GM12878 (cell line): ENCODE measurements at regions not wholly inside any gene's neighbourhood (a gene's known extent, or its start where the extent isn't known, plus 50 kb on each side); places are given as distances from the start of the nearest gene placed in this dataset.

ENCODE experiments used
- ATAC-seq: fragments of 200-7000 bp; cut with Tn5 transposase; 3 replicates; pipeline ENCODE4 v1.9.1; 2020; ENCODE audit warnings: mild to moderate bottlenecking, moderate library complexity
- BruUV-seq: library from RNA; stranded (reverse); fragments of 400-500 nt; replicated peaks from 2 replicates; lab custom pipeline; 2021; lab: Mats Ljungman, UMichigan
- CTCF ChIA-PET: fragments of 300-600 bp; sonication (Branson Sonifier 250); formaldehyde crosslinking; extraction: SDS; loops from one replicate; lab custom pipeline; 2021; ENCODE audit warnings: inconsistent platforms; lab: Yijun Ruan, JAX
- POLR2A ChIA-PET: fragments of 350-600 bp; formaldehyde crosslinking; extraction: SDS; loops from one replicate; lab custom pipeline; 2021; ENCODE audit warnings: inconsistent platforms; lab: Charles Lee
- RAD21 ChIA-PET: fragments of 300-600 bp; sonication (Branson Sonifier 250); formaldehyde crosslinking; loops from one replicate; lab custom pipeline; 2023; ENCODE audit warnings: antibody characterized with exemption; ENCODE audit not compliant: unreplicated experiment; lab: Charles Lee
- SMC1A ChIA-PET: fragments of 300-600 bp; sonication (Branson Sonifier 250); formaldehyde crosslinking; loops from one replicate; lab custom pipeline; 2023; ENCODE audit not compliant: unreplicated experiment, uncharacterized antibody; lab: Charles Lee
- DNase-seq: peaks from one replicate; pipeline ENCODE4 v3.0.0-alpha.2; 2011; ENCODE audit warnings: low read depth, low spot score
- FAIRE-seq: peaks from 3 replicates; lab custom pipeline; 2011; peaks lifted over from hg19 to GRCh38; lab: Jason Lieb, UNC
- H2AFZ ChIP-seq: 2 replicates; pipeline ENCODE4 v1.6.0; 2011; ENCODE audit warnings: low read depth, low read length, control low read depth; ENCODE audit not compliant: control insufficient read depth
- H3K27ac ChIP-seq: 2 replicates; pipeline ENCODE4 v1.5.1; 2011; ENCODE audit warnings: control low read depth; ENCODE audit not compliant: control insufficient read depth, insufficient read depth
- H3K27me3 ChIP-seq, 2 experiments: replicated peaks in 1 of 2; 2 replicates each; pipeline versions ENCODE4 v1.6.0 to v1.6.1; 2011; ENCODE audit warnings: low read length in 1 of 2; ENCODE audit not compliant: control insufficient read depth in 2 of 2, insufficient read depth in 2 of 2
- H3K36me3 ChIP-seq, 2 experiments: 2 replicates each; pipeline ENCODE4 v1.5.1; 2011; ENCODE audit warnings: low read length in 1 of 2; ENCODE audit not compliant: control insufficient read depth in 2 of 2, insufficient read depth in 2 of 2
- H3K4me1 ChIP-seq: 2 replicates; pipeline ENCODE4 v1.6.1; 2011; ENCODE audit warnings: mild to moderate bottlenecking, low read length, moderate library complexity, mixed read lengths; ENCODE audit not compliant: control insufficient read depth, insufficient read depth
- H3K4me2 ChIP-seq: 2 replicates; pipeline ENCODE4 v1.6.0; 2011; ENCODE audit warnings: control low read depth; ENCODE audit not compliant: control insufficient read depth, insufficient read depth
- H3K4me3 ChIP-seq: fragments of 200-600 bp; sonication (generic); 2 replicates; pipeline ENCODE4 v1.5.1; 2016
- H3K79me2 ChIP-seq: 2 replicates; pipeline ENCODE4 v1.6.0; 2011; ENCODE audit warnings: low read length; ENCODE audit not compliant: control insufficient read depth, insufficient read depth
- H3K9ac ChIP-seq: 2 replicates; pipeline ENCODE4 v1.8.0; 2011; ENCODE audit warnings: low read length, control low read depth, mixed read lengths; ENCODE audit not compliant: control insufficient read depth, insufficient read depth
- H3K9me3 ChIP-seq: replicated peaks from 3 replicates; pipeline ENCODE4 v1.5.1; 2011; ENCODE audit warnings: mild to moderate bottlenecking, low read length; ENCODE audit not compliant: control insufficient read depth, insufficient read depth
- H4K20me1 ChIP-seq: 2 replicates; pipeline ENCODE4 v1.6.0; 2011; ENCODE audit not compliant: control insufficient read depth, insufficient read depth
- IKZF2 ChIP-seq, 2 experiments: fragments of 450-650 bp; IDR thresholded peaks; 2 replicates each; pipeline ENCODE4 v1.6.1; 2017; ENCODE audit warnings: mild to moderate bottlenecking in 2 of 2, moderate library complexity in 2 of 2
- MTA2 ChIP-seq: fragments of 450-650 bp; IDR thresholded peaks from 2 replicates; pipeline ENCODE4 v1.6.1; 2016; ENCODE audit warnings: low read depth, mild to moderate bottlenecking, moderate library complexity
- REST ChIP-seq: IDR thresholded peaks from 2 replicates; pipeline ENCODE4 v1.6.1; 2012; ENCODE audit warnings: mild to moderate bottlenecking, low read depth, low read length
- ZBED1 ChIP-seq: IDR thresholded peaks from 2 replicates; pipeline ENCODE4 v1.6.1; 2016; ENCODE audit warnings: borderline replicate concordance
- ZNF592 ChIP-seq: fragments of 450-650 bp; IDR thresholded peaks from 2 replicates; pipeline ENCODE4 v1.6.1; 2017; ENCODE audit warnings: mild to moderate bottlenecking, moderate library complexity
- WGBS: methylation state at CpG from one replicate; pipeline ENCODE4 v1.1.6; 2016; ENCODE audit warnings: low lambda C conversion rate; ENCODE audit not compliant: insufficient replicate concordance, insufficient coverage; ENCODE audit errors: missing lambda C conversion rate; 5-methylcytosine and 5-hydroxymethylcytosine counted together
- in situ Hi-C: fragments of 300-500 bp; cut with MboI; formaldehyde crosslinking; loops from 9 replicates; pipeline ENCODE4 v1.14.3; 2018; ENCODE audit warnings: mixed read lengths
- intact Hi-C: fragments of 100-400 bp; cut with micrococcal nuclease; formaldehyde crosslinking; loops from one replicate; pipeline ENCODE4 v1.14.2; 2022; ENCODE audit not compliant: unreplicated experiment

- TF ChIP-seq REST: no peak
- no peak for TF ChIP-seq MTA2
- TF ChIP-seq ZBED1: no peak
These were observed 340.5 kb upstream of the ANO3 start (continued) for GRCh38 chr11:25991476-25991875.

- CTCF ChIA-PET: interaction anchor here (1.2 to 1.4 kb wide), 2 partner anchors 9 to 11 kb away, joined by 4 read pairs; no protein-coding TSS in a partner anchor
These were observed 339.6 kb upstream of the ANO3 start for GRCh38 chr11:25992294-25992693.

More at GRCh38 chr11:25992294-25992693, 339.6 kb upstream of the ANO3 start:
- H3K36me3 ChIP-seq: no peaks in the 10 kb centered on the region
- H3K4me2 ChIP-seq: no peak overlapping the region
- H4K20me1 ChIP-seq: no peaks in the 10 kb centered on the region
- intact Hi-C loops (no loop called here), in situ Hi-C loops (no loop called here)
- ChIA-PET SMC1A (no interaction called here), POLR2A (no interaction called here), RAD21 (interaction anchor here (2.6 kb wide), 1 partner anchor 10 kb away, joined by 12 read pairs; no protein-coding TSS in a partner anchor)
- no peaks in the 10 kb centered on the region for H3K79me2 ChIP-seq
- DNase-seq (no peak), FAIRE-seq (no peak), ATAC-seq (no peak)
- H3K4me3 ChIP-seq: no peak overlapping the region
- H2AFZ ChIP-seq: no peak overlapping the region
- WGBS: 29% methylated on average over 3 of the region's 3 CpGs
- H3K4me1 ChIP-seq: no peaks in the 10 kb centered on the region
- no peak overlapping the region for H3K27ac ChIP-seq
- H3K9ac ChIP-seq: no peak overlapping the region
- no TSS peak for BruUV-seq
- no peaks in the 10 kb centered on the region for H3K9me3 ChIP-seq
- TF ChIP-seq IKZF2 (IDR thresholded peaks at IDR 0.05) (no peak), ZNF592 (no peak)
- H3K27me3 ChIP-seq: no peaks in the 10 kb centered on the region
